Nephron (organoid): ENCODE measurements at regions not wholly inside any gene's neighbourhood (a gene's known extent, or its start where the extent isn't known, plus 50 kb on each side); places are given as distances from the start of the nearest gene placed in this dataset.

Experiments
- H3K27ac Mint-ChIP-seq, 3 experiments: 2 replicates each; pipeline ENCODE4 v1.8.0; 2020; ENCODE audit warnings: mixed read lengths in 3 of 3, mild to moderate bottlenecking in 2 of 3, moderate library complexity in 1 of 3
- H3K27me3 Mint-ChIP-seq: 2 replicates; pipeline ENCODE4 v1.8.0; 2021; ENCODE audit warnings: low read depth, mild to moderate bottlenecking, moderate library complexity, mixed read lengths
- H3K36me3 Mint-ChIP-seq: 2 replicates; pipeline ENCODE4 v1.8.0; 2020; ENCODE audit warnings: low read depth, mixed read lengths
- H3K4me1 Mint-ChIP-seq: 2 replicates; pipeline ENCODE4 v1.8.0; 2020; ENCODE audit warnings: mixed read lengths
- H3K4me3 Mint-ChIP-seq, 3 experiments: 2 replicates each; pipeline ENCODE4 v1.8.0; 2020; ENCODE audit warnings: mild to moderate bottlenecking in 3 of 3, mixed read lengths in 3 of 3, moderate library complexity in 2 of 3
- H3K9me3 Mint-ChIP-seq: 2 replicates; pipeline ENCODE4 v1.8.0; 2020; ENCODE audit warnings: mixed read lengths
- TF ChIP-seq, protein P1 (sequence below), 3 experiments: fragments of 200-600 bp; sonication (generic); IDR thresholded peaks; one replicate each; pipeline ENCODE4 v1.5.0; 2021; ENCODE audit warnings: antibody characterized with exemption in 3 of 3; ENCODE audit not compliant: unreplicated experiment in 3 of 3

DNA sequence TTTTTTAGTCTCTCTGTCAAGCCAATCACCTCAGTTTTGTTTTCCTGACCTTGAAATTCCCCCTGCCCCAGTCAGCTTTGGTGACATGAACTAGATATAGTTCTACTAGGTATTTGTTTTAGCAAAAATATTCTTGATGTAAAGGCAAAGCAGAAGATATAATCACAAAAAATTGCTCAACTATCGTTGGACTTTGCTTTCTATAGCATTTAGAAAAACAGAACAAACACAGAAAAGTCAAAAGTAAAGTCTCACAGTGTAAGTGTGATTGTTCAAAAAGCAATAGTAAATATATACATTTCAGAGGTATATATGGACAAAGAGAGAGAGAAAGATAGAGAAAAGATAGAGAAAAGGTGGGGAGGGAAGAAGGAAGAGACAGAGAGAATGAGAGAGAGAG is 305.9 kb downstream of the ADGRL2 start:
- peaks cover 11% of the 10 kb centered on the region for H3K9me3 Mint-ChIP-seq
- H3K27me3 Mint-ChIP-seq, result no peaks in the 10 kb centered on the region
- peaks cover 5% of the 10 kb centered on the region for H3K36me3 Mint-ChIP-seq
- TF ChIP-seq, protein P1, sequence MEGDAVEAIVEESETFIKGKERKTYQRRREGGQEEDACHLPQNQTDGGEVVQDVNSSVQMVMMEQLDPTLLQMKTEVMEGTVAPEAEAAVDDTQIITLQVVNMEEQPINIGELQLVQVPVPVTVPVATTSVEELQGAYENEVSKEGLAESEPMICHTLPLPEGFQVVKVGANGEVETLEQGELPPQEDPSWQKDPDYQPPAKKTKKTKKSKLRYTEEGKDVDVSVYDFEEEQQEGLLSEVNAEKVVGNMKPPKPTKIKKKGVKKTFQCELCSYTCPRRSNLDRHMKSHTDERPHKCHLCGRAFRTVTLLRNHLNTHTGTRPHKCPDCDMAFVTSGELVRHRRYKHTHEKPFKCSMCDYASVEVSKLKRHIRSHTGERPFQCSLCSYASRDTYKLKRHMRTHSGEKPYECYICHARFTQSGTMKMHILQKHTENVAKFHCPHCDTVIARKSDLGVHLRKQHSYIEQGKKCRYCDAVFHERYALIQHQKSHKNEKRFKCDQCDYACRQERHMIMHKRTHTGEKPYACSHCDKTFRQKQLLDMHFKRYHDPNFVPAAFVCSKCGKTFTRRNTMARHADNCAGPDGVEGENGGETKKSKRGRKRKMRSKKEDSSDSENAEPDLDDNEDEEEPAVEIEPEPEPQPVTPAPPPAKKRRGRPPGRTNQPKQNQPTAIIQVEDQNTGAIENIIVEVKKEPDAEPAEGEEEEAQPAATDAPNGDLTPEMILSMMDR (IDR thresholded peaks at IDR 0.05; ENCODE audit: unreplicated experiment in 3 of 3), result no peak
- no peak overlapping the region for H3K27ac Mint-ChIP-seq
- peaks cover 8% of the 10 kb centered on the region for H3K4me1 Mint-ChIP-seq
- no peak overlapping the region for H3K4me3 Mint-ChIP-seq

DNA sequence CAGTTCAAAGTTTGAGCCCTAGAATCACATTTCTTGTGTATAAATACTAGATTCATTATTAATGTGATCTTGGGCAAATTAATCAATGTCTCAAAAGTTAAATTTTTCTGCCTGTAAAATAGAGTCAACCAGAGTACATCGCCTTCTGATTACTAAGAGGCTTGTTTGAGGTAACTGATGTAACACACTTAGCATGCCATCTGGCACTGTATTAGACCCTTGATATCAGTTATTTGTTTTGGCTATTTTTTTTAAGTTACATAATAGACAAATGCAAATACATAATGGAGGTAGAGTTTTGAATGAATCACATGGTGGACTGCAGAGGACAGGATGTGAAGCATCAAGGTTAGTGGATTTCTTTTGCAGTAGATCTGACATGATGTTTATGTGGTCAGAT is 298.4 kb downstream of the ADGRL2 start:
- H3K27me3 Mint-ChIP-seq, result no peaks in the 10 kb centered on the region

DNA sequence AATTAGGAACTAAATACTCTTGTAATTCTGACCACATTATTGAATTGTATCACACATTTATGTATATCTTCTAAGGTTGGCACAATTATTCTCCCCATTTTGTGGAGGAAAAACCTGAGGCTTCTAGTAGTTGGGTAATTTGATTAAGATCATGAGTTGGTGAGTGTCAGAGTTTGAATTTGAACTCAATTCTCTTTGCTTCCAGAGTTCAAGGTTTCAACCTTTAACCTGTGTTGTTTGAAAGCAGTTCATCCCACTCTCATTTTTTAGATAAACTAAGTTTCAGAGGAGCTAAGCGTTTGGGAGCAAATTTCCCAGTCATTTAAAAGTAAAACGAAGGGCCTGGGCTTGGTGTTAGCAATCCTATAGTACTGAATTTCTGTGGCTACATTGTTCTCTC is 293.4 kb downstream of the ADGRL2 start:
- H3K36me3 Mint-ChIP-seq, result no peaks in the 10 kb centered on the region
- H3K27me3 Mint-ChIP-seq, result no peaks in the 10 kb centered on the region
- H3K27ac Mint-ChIP-seq, result no peak overlapping the region
- TF ChIP-seq, protein P1 (IDR thresholded peaks at IDR 0.05; ENCODE audit: unreplicated experiment in 3 of 3), result no peak
- H3K9me3 Mint-ChIP-seq, result peaks cover under 1% of the 10 kb centered on the region
- no peak overlapping the region for H3K4me3 Mint-ChIP-seq
- no peaks in the 10 kb centered on the region for H3K4me1 Mint-ChIP-seq

More for the DNA sequence above, 298.4 kb downstream of the ADGRL2 start:
- H3K27ac Mint-ChIP-seq, result no peak overlapping the region
- H3K4me1 Mint-ChIP-seq, result no peaks in the 10 kb centered on the region
- TF ChIP-seq, protein P1 (IDR thresholded peaks at IDR 0.05; ENCODE audit: unreplicated experiment in 3 of 3), result no peak
- no peak overlapping the region for H3K4me3 Mint-ChIP-seq
- peaks cover 4% of the 10 kb centered on the region for H3K9me3 Mint-ChIP-seq
- H3K36me3 Mint-ChIP-seq, result no peaks in the 10 kb centered on the region

DNA sequence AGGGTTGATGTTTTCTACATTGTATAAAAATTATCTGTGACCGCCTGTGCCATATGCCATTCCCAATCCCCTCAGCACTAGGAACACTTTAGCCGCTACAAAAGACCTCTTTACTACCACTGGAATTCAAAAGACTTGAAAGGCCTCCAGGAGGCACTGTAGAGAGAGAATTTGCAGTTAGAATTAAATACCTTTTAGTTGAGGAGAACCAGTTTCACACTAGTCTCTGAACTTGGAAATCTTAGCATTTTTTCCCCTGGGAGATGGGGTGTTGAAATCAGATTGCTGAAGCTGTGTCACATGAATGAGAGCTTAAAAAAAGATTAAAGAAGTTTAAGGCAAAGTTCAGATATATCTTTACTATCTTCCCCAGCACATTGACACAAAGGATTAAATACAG is 291.0 kb downstream of the ADGRL2 start:
- Mint-ChIP-seq H3K4me1 (no peaks in the 10 kb centered on the region), H3K36me3 (no peaks in the 10 kb centered on the region), H3K4me3 (no peak overlapping the region), H3K27ac (no peak overlapping the region), H3K9me3 (peaks cover 6% of the 10 kb centered on the region), H3K27me3 (no peaks in the 10 kb centered on the region)
- TF ChIP-seq, protein P1 (IDR thresholded peaks at IDR 0.05; ENCODE audit: unreplicated experiment in 3 of 3), result no peak

DNA sequence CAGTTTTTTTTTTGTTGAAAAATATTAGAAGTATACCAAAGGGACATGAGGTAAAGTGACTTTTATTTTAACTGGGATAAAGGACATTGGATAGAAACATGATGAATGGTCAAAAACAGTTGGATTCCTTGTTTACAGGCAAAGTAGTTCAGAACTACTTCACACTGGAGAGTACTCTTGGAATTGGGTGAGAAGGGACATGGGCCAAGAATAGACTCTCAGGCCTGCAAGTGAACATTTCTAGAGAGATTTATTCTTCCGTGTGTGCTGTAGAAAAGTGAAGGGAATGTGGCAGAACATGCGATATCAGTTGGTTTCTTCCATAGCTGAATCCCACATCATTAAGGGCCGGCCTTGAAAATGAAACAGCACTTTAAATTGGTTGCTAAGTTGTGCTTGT is 290.5 kb downstream of the ADGRL2 start:
- no peak overlapping the region for H3K27ac Mint-ChIP-seq
- no peak overlapping the region for H3K4me3 Mint-ChIP-seq
- no peaks in the 10 kb centered on the region for H3K36me3 Mint-ChIP-seq
- no peaks in the 10 kb centered on the region for H3K4me1 Mint-ChIP-seq
- TF ChIP-seq, protein P1 (IDR thresholded peaks at IDR 0.05; ENCODE audit: unreplicated experiment in 3 of 3), result no peak
- peaks cover 8% of the 10 kb centered on the region for H3K9me3 Mint-ChIP-seq
- no peaks in the 10 kb centered on the region for H3K27me3 Mint-ChIP-seq

DNA sequence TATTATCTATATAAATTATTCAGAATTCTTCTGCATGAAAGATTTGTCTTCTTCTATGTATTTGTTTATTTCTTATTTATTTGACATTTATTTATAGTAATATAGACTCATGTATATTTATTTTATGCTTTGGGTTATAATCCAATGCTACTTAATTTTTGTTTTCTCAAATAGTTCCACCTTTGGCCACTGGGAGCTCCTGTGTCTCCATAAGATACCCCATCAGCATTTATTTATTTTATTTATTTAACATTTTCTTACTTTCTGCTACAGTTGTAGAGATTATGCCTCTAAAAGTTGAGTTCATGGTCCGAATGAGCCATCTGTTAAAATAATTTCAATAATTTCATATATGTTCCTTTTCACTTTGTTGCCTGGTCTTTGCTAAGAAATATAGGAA is 289.4 kb downstream of the ADGRL2 start:
- no peak overlapping the region for H3K4me3 Mint-ChIP-seq
- H3K9me3 Mint-ChIP-seq, result peaks cover 10% of the 10 kb centered on the region
- H3K27me3 Mint-ChIP-seq, result no peaks in the 10 kb centered on the region
- H3K4me1 Mint-ChIP-seq, result no peaks in the 10 kb centered on the region
- TF ChIP-seq, protein P1 (IDR thresholded peaks at IDR 0.05; ENCODE audit: unreplicated experiment in 3 of 3), result peak; percentile 26 to 33 (median 31)
- H3K36me3 Mint-ChIP-seq, result no peaks in the 10 kb centered on the region
- H3K27ac Mint-ChIP-seq, result no peak overlapping the region
